HepG2 (cell line): ENCODE measurements at regions not wholly inside any gene's neighbourhood (a gene's known extent, or its start where the extent isn't known, plus 50 kb on each side); places are given as distances from the start of the nearest gene placed in this dataset.

Experiments
- ATAC-seq: fragments of 200-7000 bp; cut with Tn5 transposase; 3 replicates; pipeline ENCODE4 v1.9.1; 2020; ENCODE audit warnings: mild to moderate bottlenecking, moderate library complexity
- BruUV-seq: library from RNA; stranded (reverse); fragments of 400-500 nt; replicated peaks from 2 replicates; lab custom pipeline; 2021; lab: Mats Ljungman, UMichigan
- CTCF ChIA-PET: fragments of 300-600 bp; formaldehyde crosslinking; extraction: SDS; loops from one replicate; lab custom pipeline; 2021; ENCODE audit warnings: low total read pairs, inconsistent platforms, low intra/inter-chr PET ratio; lab: Yijun Ruan, JAX
- POLR2A ChIA-PET: fragments of 350-600 bp; sonication (Branson Sonifier 250); formaldehyde crosslinking; loops from one replicate; lab custom pipeline; 2020; ENCODE audit warnings: antibody characterized with exemption, inconsistent platforms; lab: Yijun Ruan, JAX
- DNase-seq: peaks from one replicate; pipeline ENCODE4 v3.0.0-alpha.2; 2015; ENCODE audit warnings: low spot score
- FAIRE-seq: peaks from 3 replicates; lab custom pipeline; 2011; peaks lifted over from hg19 to GRCh38; lab: Jason Lieb, UNC
- H2AFZ ChIP-seq: one replicate; pipeline ENCODE4 v1.6.1; 2011; ENCODE audit warnings: low read length, inconsistent platforms
- H3K27ac ChIP-seq: fragments of 300-600 bp; 3 replicates; pipeline ENCODE4 v1.8.0; 2011; ENCODE audit warnings: mixed run types, mild to moderate bottlenecking, mixed read lengths, low read length, inconsistent platforms; ENCODE audit not compliant: insufficient read depth; ENCODE audit errors: extremely low read length
- H3K27me3 ChIP-seq, 2 experiments: fragments of 200-600 bp in 1 of 2; 2 replicates in 1 of 2; 3 replicates in 1 of 2; pipeline versions ENCODE4 v1.6.0 to v1.8.0; 2011; ENCODE audit warnings: low read length in 2 of 2, mild to moderate bottlenecking in 2 of 2, moderate library complexity in 2 of 2, inconsistent platforms in 1 of 2; ENCODE audit not compliant: insufficient read depth in 2 of 2, control insufficient read depth in 1 of 2
- H3K36me3 ChIP-seq, 2 experiments: fragments of 200-600 bp in 1 of 2; replicated peaks in 1 of 2; 2 replicates in 1 of 2; 3 replicates in 1 of 2; pipeline versions ENCODE4 v1.5.1 to v1.8.0; 2011; ENCODE audit warnings: low read length in 2 of 2, inconsistent platforms in 1 of 2; ENCODE audit not compliant: insufficient read depth in 2 of 2, control insufficient read depth in 1 of 2
- H3K4me1 ChIP-seq: 2 replicates; pipeline ENCODE4 v1.5.1; 2012; ENCODE audit warnings: low read length, inconsistent platforms; ENCODE audit not compliant: insufficient read depth
- H3K4me2 ChIP-seq: 2 replicates; pipeline ENCODE4 v1.6.0; 2011; ENCODE audit warnings: low read depth, low read length, inconsistent platforms
- H3K4me3 ChIP-seq, 3 experiments: fragments of 200-600 bp in 1 of 3; sonication (generic), shearing (Covaris generic) in 1 of 3; replicated peaks in 1 of 3; 2 replicates each; pipeline ENCODE4 v1.5.1; 2011 to 2016; ENCODE audit warnings: low read length in 3 of 3, inconsistent platforms in 2 of 3, low read depth in 2 of 3, mild to moderate bottlenecking in 2 of 3, control low read depth in 1 of 3, mixed read lengths in 1 of 3; ENCODE audit not compliant: insufficient read depth in 1 of 3
- H3K79me2 ChIP-seq: one replicate; pipeline ENCODE4 v1.6.1; 2011; ENCODE audit warnings: low read length, inconsistent platforms; ENCODE audit not compliant: insufficient read depth
- H3K9ac ChIP-seq: 2 replicates; pipeline ENCODE4 v1.6.0; 2011; ENCODE audit warnings: mild to moderate bottlenecking, low read depth, low read length, inconsistent platforms; ENCODE audit not compliant: insufficient read depth
- H3K9me3 ChIP-seq: 2 replicates; pipeline ENCODE4 v1.5.1; 2012; ENCODE audit warnings: mild to moderate bottlenecking, low read length
- H4K20me1 ChIP-seq: 2 replicates; pipeline ENCODE4 v1.6.0; 2011; ENCODE audit warnings: inconsistent platforms, mild to moderate bottlenecking, low read length, moderate library complexity; ENCODE audit not compliant: insufficient read depth
- FLYWCH1 ChIP-seq: sonication (generic); formaldehyde crosslinking; IDR thresholded peaks from 2 replicates; pipeline ENCODE4 v1.8.1; 2023; ENCODE audit warnings: mild to moderate bottlenecking, missing genetic modification reagents
- HNRNPLL ChIP-seq: fragments of 200-400 bp; formaldehyde crosslinking; IDR thresholded peaks from 2 replicates; pipeline ENCODE4 v1.6.1; 2017; ENCODE audit warnings: mild to moderate bottlenecking, low read depth, low read length; ENCODE audit not compliant: poor library complexity, severe bottlenecking
- TMF1 ChIP-seq: sonication (generic); formaldehyde crosslinking; IDR thresholded peaks from 2 replicates; pipeline ENCODE4 v1.8.1; 2022; ENCODE audit warnings: low read depth, missing genetic modification reagents
- TP53 ChIP-seq: sonication (generic); formaldehyde crosslinking; conservative IDR thresholded peaks from 2 replicates; pipeline ENCODE4 v1.4.0; 2020; ENCODE audit warnings: missing genetic modification reagents
- ZNF567 ChIP-seq: sonication (generic); formaldehyde crosslinking; IDR thresholded peaks from 2 replicates; pipeline ENCODE4 v1.8.1; 2023; ENCODE audit warnings: mild to moderate bottlenecking, missing genetic modification reagents, borderline replicate concordance
- ZNF644 ChIP-seq: IDR thresholded peaks from 2 replicates; pipeline ENCODE4 v1.6.1; 2016; ENCODE audit warnings: low read depth
- ZNF709 ChIP-seq: sonication (generic); formaldehyde crosslinking; IDR thresholded peaks from 2 replicates; pipeline ENCODE4 v1.5.0; 2020; ENCODE audit warnings: mild to moderate bottlenecking, missing genetic modification reagents
- WGBS: methylation state at CpG from one replicate; pipeline ENCODE4 v1.1.6; 2017; ENCODE audit warnings: low lambda C conversion rate; 5-methylcytosine and 5-hydroxymethylcytosine counted together
- in situ Hi-C: cut with HindIII; loops from 2 replicates; pipeline ENCODE4 v1.10.0; 2017; ENCODE audit warnings: low pct_unique_long_range_greater_than_20kb; ENCODE audit not compliant: extremely low pct_ligation_motif_present
- intact Hi-C: fragments of 100-400 bp; cut with micrococcal nuclease; formaldehyde crosslinking; loops from one replicate; pipeline ENCODE4 v1.10.0; 2022; ENCODE audit not compliant: unreplicated experiment
- TF ChIP-seq, protein P1 (sequence below): sonication (generic); formaldehyde crosslinking; IDR thresholded peaks from 2 replicates; pipeline ENCODE4 v1.4.0; 2020; ENCODE audit warnings: missing genetic modification reagents, mild to moderate bottlenecking, borderline replicate concordance
- TF ChIP-seq, protein P2 (sequence below): sonication (generic); formaldehyde crosslinking; IDR thresholded peaks from 2 replicates; pipeline ENCODE4 v1.8.1; 2022; ENCODE audit warnings: mild to moderate bottlenecking, missing genetic modification reagents

DNA sequence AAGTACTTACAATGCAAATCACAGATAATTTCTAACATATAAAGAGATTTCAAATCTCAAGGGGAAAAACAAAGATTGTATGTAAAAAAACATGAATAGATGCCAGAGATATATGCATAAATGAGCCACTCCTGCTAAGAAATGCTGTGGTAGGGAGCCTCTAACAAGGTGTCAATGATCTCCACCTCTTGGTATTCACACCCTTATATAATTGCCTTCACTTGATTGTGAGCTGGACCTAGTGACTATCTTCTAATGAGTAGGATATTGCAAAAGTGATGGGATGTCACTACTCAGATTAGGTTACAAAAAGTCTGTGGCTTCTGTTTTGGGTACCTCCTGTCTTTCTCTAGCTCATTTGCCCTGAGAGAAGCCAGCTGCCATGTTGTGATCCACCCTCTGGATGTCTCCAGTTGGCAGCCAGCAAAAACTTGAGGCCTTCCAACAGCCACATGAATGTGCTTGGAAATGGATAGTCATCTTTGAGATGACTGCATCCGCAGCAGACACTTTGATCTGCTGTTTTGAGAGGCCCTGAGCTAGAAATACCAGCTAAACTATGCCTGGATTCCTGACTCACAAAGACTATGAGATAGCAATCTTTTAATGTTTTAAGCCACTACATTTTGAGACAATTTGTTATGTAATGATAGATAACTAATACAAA, 196.1 kb upstream of the FGGY start:
- peak; percentile 22 for DNase-seq
- no peak for ATAC-seq
- Histone ChIP-seq H3K27me3 (peaks cover 0 to 3% of the 10 kb centered on the region in 2 experiments; a peak in 1 of 5 replicates), H3K9me3 (no peaks in the 10 kb centered on the region), H3K4me1 (peaks cover 9% of the 10 kb centered on the region), H3K9ac (no peak overlapping the region), H3K4me3 (no peak overlapping the region), H3K36me3 (no peaks in the 10 kb centered on the region), H4K20me1 (no peaks in the 10 kb centered on the region), H2AFZ (no peak overlapping the region), H3K79me2 (no peaks in the 10 kb centered on the region), H3K4me2 (no peak overlapping the region), H3K27ac (no peak overlapping the region)
- WGBS = no CpG with 5 or more reads among the region's 1 CpG
- TF ChIP-seq TMF1 (CRISPR knock-in tag) = no peak
- TF ChIP-seq, protein P1, sequence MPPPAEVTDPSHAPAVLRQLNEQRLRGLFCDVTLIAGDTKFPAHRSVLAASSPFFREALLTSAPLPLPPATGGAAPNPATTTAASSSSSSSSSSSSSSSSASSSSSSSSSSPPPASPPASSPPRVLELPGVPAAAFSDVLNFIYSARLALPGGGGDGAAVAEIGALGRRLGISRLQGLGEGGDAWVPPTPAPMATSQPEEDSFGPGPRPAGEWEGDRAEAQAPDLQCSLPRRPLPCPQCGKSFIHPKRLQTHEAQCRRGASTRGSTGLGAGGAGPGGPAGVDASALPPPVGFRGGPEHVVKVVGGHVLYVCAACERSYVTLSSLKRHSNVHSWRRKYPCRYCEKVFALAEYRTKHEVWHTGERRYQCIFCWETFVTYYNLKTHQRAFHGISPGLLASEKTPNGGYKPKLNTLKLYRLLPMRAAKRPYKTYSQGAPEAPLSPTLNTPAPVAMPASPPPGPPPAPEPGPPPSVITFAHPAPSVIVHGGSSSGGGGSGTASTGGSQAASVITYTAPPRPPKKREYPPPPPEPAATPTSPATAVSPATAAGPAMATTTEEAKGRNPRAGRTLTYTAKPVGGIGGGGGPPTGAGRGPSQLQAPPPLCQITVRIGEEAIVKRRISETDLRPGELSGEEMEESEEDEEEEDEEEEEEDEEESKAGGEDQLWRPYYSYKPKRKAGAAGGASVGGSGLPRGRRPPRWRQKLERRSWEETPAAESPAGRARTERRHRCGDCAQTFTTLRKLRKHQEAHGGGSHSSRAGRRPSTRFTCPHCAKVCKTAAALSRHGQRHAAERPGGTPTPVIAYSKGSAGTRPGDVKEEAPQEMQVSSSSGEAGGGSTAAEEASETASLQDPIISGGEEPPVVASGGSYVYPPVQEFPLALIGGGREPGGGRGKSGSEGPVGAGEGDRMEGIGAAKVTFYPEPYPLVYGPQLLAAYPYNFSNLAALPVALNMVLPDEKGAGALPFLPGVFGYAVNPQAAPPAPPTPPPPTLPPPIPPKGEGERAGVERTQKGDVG = no peak
- TF ChIP-seq ZNF644 (CRISPR knock-in tag) = no peak
- TF ChIP-seq, protein P2, sequence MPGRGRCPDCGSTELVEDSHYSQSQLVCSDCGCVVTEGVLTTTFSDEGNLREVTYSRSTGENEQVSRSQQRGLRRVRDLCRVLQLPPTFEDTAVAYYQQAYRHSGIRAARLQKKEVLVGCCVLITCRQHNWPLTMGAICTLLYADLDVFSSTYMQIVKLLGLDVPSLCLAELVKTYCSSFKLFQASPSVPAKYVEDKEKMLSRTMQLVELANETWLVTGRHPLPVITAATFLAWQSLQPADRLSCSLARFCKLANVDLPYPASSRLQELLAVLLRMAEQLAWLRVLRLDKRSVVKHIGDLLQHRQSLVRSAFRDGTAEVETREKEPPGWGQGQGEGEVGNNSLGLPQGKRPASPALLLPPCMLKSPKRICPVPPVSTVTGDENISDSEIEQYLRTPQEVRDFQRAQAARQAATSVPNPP (CRISPR knock-in tag) = no peak
- TF ChIP-seq FLYWCH1 (CRISPR knock-in tag) = no peak
- no peak for TF ChIP-seq ZNF567 (CRISPR knock-in tag)
- TF ChIP-seq TP53 = no peak
- TF ChIP-seq HNRNPLL = no peak
- no peak for TF ChIP-seq ZNF709 (CRISPR knock-in tag)
- ChIA-PET POLR2A (no interaction called here), CTCF (no interaction called here)
- intact Hi-C loops (no loop called here), in situ Hi-C loops (no loop called here)
- no TSS peak for BruUV-seq
- no peak for FAIRE-seq
